ENCODE measurements at regions not wholly inside any gene's neighbourhood (a gene's known extent, or its start where the extent isn't known, plus 50 kb on each side); places are given as distances from the start of the nearest gene placed in this dataset.

GRCh38 chr3:87461036-87461435 is 184.7 kb upstream of the POU1F1 start:
- TF ChIP-seq CTCF (IDR thresholded peaks at IDR 0.05) (no peak), POLR2A (IDR thresholded peaks at IDR 0.05) (no peak)
